Suprapubic skin (tissue), 4 donors: ENCODE measurements at regions not wholly inside any gene's neighbourhood (a gene's known extent, or its start where the extent isn't known, plus 50 kb on each side); places are given as distances from the start of the nearest gene placed in this dataset.

ENCODE experiments used
- DNase-seq, 2 donors: peaks; one replicate each; pipeline ENCODE4 v3.0.0-alpha.2; 2019; ENCODE audit warnings: low spot score in 2 of 2
- H3K27ac ChIP-seq: fragments of 200-600 bp; sonication (generic); one replicate; pipeline ENCODE4 v1.5.1; 2019
- H3K27me3 ChIP-seq: fragments of 200-600 bp; sonication (generic); one replicate; pipeline ENCODE4 v1.5.1; 2019
- H3K36me3 ChIP-seq: fragments of 200-600 bp; sonication (generic); one replicate; pipeline ENCODE4 v1.5.1; 2019
- H3K4me1 ChIP-seq: fragments of 200-600 bp; sonication (generic); one replicate; pipeline ENCODE4 v1.5.1; 2019
- H3K4me3 ChIP-seq: fragments of 200-600 bp; sonication (generic); one replicate; pipeline ENCODE4 v1.5.1; 2019; ENCODE audit warnings: mild to moderate bottlenecking
- H3K9me3 ChIP-seq: fragments of 200-600 bp; sonication (generic); one replicate; pipeline ENCODE4 v1.5.1; 2019
- EP300 ChIP-seq: sonication (generic); formaldehyde crosslinking; IDR thresholded peaks from one replicate; pipeline ENCODE4 v1.6.1; 2017; ENCODE audit warnings: antibody characterized with exemption
- POLR2A ChIP-seq, 2 donors: fragments of 450-650 bp; IDR thresholded peaks; one replicate each; pipeline ENCODE4 v1.6.1; 2017; ENCODE audit warnings: antibody characterized with exemption in 2 of 2, mild to moderate bottlenecking in 2 of 2, moderate library complexity in 2 of 2
- POLR2AphosphoS5 ChIP-seq, 3 donors: sonication (generic); formaldehyde crosslinking; IDR thresholded peaks; one replicate each; pipeline ENCODE4 v1.6.1; 2017; ENCODE audit warnings: antibody characterized with exemption in 3 of 3
- WGBS: methylation state at CpG from one replicate; pipeline ENCODE4 v1.1.5; 2018; 5-methylcytosine and 5-hydroxymethylcytosine counted together
- TF ChIP-seq, protein P1 (sequence below), 2 donors: fragments of 200-600 bp in 1 of 2; fragments of 450-650 bp in 1 of 2; sonication (generic) in 1 of 2; IDR thresholded peaks; one replicate each; pipeline ENCODE4 v1.5.1; 2016 to 2019; ENCODE audit warnings: antibody characterized with exemption in 2 of 2, mild to moderate bottlenecking in 1 of 2, moderate library complexity in 1 of 2

GRCh38 chr6:86122086-86122485 is 479.4 kb upstream of the SYNCRIP start:
- DNase-seq = no peak
- Histone ChIP-seq H3K9me3 (no peaks in the 10 kb centered on the region), H3K4me1 (no peaks in the 10 kb centered on the region), H3K4me3 (no peak overlapping the region), H3K36me3 (no peaks in the 10 kb centered on the region), H3K27ac (no peak overlapping the region), H3K27me3 (no peaks in the 10 kb centered on the region)
- no peak for TF ChIP-seq POLR2A (IDR thresholded peaks at IDR 0.05)
- TF ChIP-seq EP300 = no peak
- TF ChIP-seq, protein P1, sequence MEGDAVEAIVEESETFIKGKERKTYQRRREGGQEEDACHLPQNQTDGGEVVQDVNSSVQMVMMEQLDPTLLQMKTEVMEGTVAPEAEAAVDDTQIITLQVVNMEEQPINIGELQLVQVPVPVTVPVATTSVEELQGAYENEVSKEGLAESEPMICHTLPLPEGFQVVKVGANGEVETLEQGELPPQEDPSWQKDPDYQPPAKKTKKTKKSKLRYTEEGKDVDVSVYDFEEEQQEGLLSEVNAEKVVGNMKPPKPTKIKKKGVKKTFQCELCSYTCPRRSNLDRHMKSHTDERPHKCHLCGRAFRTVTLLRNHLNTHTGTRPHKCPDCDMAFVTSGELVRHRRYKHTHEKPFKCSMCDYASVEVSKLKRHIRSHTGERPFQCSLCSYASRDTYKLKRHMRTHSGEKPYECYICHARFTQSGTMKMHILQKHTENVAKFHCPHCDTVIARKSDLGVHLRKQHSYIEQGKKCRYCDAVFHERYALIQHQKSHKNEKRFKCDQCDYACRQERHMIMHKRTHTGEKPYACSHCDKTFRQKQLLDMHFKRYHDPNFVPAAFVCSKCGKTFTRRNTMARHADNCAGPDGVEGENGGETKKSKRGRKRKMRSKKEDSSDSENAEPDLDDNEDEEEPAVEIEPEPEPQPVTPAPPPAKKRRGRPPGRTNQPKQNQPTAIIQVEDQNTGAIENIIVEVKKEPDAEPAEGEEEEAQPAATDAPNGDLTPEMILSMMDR (IDR thresholded peaks at IDR 0.05) = no peak
- no peak for TF ChIP-seq POLR2AphosphoS5 (IDR thresholded peaks at IDR 0.05)

DNA sequence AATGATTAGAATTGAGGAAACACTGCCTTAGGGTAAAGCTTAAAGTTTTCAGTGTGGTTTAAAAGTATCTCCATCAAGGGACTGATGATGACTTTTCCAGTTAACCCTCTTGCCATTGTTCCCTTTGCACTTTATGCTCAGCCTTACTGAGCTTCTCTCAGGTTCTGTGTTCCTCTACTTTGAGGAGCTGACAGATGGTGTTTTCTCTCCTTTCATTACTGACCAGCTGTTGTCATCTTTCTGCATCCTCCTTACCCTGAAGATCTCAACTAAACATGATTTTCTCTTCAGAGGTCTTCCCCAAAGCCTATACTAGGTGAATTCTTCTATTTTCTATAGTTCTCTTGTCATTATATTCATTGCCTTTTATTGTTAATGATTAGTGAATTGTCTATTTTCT is 475.6 kb upstream of the SYNCRIP start:
- no peaks in the 10 kb centered on the region for H3K4me1 ChIP-seq
- DNase-seq = no peak
- H3K9me3 ChIP-seq = no peaks in the 10 kb centered on the region
- TF ChIP-seq POLR2A (IDR thresholded peaks at IDR 0.05) (no peak), POLR2AphosphoS5 (IDR thresholded peaks at IDR 0.05) (no peak), EP300 (no peak)
- TF ChIP-seq, protein P1 (IDR thresholded peaks at IDR 0.05) = no peak
- H3K27ac ChIP-seq = no peak overlapping the region
- H3K36me3 ChIP-seq = no peaks in the 10 kb centered on the region
- H3K4me3 ChIP-seq = no peak overlapping the region
- no peaks in the 10 kb centered on the region for H3K27me3 ChIP-seq

- Histone ChIP-seq H3K36me3 (no peaks in the 10 kb centered on the region), H3K9me3 (no peaks in the 10 kb centered on the region), H3K27ac (no peak overlapping the region), H3K4me1 (no peaks in the 10 kb centered on the region), H3K27me3 (no peaks in the 10 kb centered on the region), H3K4me3 (no peak overlapping the region)
- no peak for DNase-seq
- WGBS = 74% methylated on average over 2 of the region's 2 CpGs
- TF ChIP-seq POLR2A (IDR thresholded peaks at IDR 0.05) (no peak), EP300 (no peak), POLR2AphosphoS5 (IDR thresholded peaks at IDR 0.05) (no peak)
- TF ChIP-seq, protein P1 (IDR thresholded peaks at IDR 0.05) = no peak
These were observed 465.3 kb upstream of the SYNCRIP start for GRCh38 chr6:86107985-86108384.

- Histone ChIP-seq H3K27me3 (no peaks in the 10 kb centered on the region), H3K4me1 (no peaks in the 10 kb centered on the region), H3K4me3 (no peak overlapping the region), H3K36me3 (no peaks in the 10 kb centered on the region), H3K27ac (no peak overlapping the region), H3K9me3 (peaks cover 15% of the 10 kb centered on the region)
- WGBS = 95% methylated on average over 2 of the region's 2 CpGs
- TF ChIP-seq POLR2AphosphoS5 (IDR thresholded peaks at IDR 0.05) (no peak), POLR2A (IDR thresholded peaks at IDR 0.05) (no peak), EP300 (no peak)
- TF ChIP-seq, protein P1 (IDR thresholded peaks at IDR 0.05) = no peak
- no peak for DNase-seq
These were observed 445.3 kb upstream of the SYNCRIP start for GRCh38 chr6:86087954-86088353.

- Histone ChIP-seq H3K27me3 (no peaks in the 10 kb centered on the region), H3K36me3 (no peaks in the 10 kb centered on the region), H3K4me3 (no peak overlapping the region), H3K4me1 (no peaks in the 10 kb centered on the region), H3K9me3 (no peaks in the 10 kb centered on the region), H3K27ac (no peak overlapping the region)
- TF ChIP-seq, protein P1 (IDR thresholded peaks at IDR 0.05) = no peak
- no peak for TF ChIP-seq POLR2AphosphoS5 (IDR thresholded peaks at IDR 0.05)
- no peak for TF ChIP-seq POLR2A (IDR thresholded peaks at IDR 0.05)
- no peak for TF ChIP-seq EP300
- no CpG with 5 or more reads among the region's 1 CpG for WGBS
- DNase-seq = no peak
These were observed 437.3 kb upstream of the SYNCRIP start for GRCh38 chr6:86079938-86080337.
